Activated T-cell treated with anti-CD3 and anti-CD28 coated beads, Interleukin-2, amount 50 U/mL, for 48 hours (primary cell): ENCODE measurements at regions not wholly inside any gene's neighbourhood (a gene's known extent, or its start where the extent isn't known, plus 50 kb on each side); places are given as distances from the start of the nearest gene placed in this dataset.
"Not testable (repeated sequence)": the region's sequence is repeated elsewhere in the genome, so short reads cannot be mapped to it uniquely, and the experiment has no call there.

ENCODE experiments used
- DNase-seq, 2 experiments: peaks; one replicate each; pipeline ENCODE4 v3.0.0-alpha.2; 2020

DNA sequence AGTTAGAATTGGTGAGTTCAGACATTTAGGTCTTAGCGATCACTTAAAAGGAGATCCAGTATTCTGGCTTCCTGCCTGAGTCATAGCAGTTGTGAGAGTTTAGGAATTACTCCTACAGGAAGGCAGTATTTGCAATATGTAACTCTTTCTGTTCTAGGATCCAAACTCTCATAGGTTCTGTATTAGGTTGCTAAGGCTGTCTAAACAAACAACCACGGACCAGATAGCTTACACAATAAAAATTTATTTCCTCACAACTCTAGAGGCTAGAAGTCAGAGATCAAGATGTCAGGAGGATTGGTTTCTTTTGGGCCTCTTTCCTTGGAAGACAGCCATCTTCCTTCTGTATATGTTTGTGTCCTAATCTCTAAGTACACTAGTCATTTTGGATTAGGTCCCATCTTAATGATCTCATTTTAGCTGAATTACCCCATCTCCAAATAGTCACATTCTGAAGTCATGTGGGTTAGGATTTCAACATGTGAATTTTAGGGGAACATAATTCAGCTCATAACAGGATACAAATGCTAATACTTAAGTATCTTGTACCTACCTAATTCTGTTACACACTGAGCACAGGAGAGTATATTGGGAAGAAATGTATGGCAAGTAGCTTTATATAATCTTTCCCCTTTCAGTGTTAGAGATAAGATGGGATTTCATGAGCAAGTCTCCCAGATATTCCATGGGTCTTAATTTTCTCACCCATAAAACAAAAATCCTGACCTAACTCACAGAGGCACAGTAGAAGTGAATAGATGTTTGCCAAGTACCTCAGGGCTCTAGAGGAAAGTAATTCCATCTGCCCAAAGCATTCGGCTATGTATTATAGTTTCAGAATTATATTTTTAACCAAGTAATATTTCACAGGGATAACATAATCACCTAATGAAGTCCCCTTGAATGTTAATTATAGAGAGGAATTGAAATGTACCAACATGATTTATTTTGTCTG, 144.4 kb downstream of the PTBP2 start:
- DNase-seq = no peak

DNA sequence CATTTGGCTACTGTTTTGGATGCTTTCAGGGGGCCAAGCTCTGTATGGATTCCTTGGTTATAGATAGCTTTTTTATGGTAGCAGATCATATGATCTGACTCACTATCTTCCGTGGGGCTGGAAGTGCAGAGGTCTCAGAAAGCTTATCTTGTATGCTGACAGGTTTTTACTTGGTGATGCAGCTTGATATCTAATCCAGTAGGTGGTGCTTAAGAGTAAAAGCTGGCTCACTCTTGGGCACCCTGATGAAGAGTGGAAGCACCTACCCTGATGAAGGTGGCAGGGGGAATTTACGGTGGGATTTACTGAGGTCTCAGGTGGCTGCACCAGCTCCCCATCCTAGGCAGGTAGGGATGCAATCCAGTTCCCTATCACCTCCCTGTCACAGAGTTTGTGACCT, 151.2 kb downstream of the PTBP2 start:
- DNase-seq = no peak

GRCh38 chr1:96878640-96879039, 157.1 kb downstream of the PTBP2 start:
- DNase-seq = no peak

- no peak for DNase-seq
Measured at GRCh38 chr1:96880626-96881025, 159.0 kb downstream of the PTBP2 start.

GRCh38 chr1:96882096-96882495, 160.5 kb downstream of the PTBP2 start:
- no peak for DNase-seq

- no peak for DNase-seq
Measured at GRCh38 chr1:96886474-96886873, 164.9 kb downstream of the PTBP2 start.

DNA sequence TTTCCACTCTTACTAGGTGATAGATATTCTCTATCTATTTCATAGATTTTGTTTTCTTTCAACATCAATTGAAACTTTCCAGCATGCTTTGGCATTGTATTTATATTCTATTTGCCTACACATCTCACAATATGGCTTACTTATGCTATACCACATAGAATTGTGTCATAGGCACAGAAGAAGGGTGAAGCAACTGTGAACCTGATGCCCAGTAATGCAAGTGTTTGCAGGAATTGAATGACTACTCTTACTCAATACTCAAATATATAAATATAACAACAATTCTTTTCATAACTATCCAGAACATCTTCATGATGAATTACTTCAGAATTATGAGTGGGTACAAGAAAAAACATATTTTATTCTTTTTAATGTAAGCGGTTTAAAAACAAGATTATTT, 165.9 kb downstream of the PTBP2 start:
- DNase-seq = no peak

GRCh38 chr1:96901783-96902363, 180.3 kb downstream of the PTBP2 start:
- DNase-seq = no peak

- no peak for DNase-seq
Measured at GRCh38 chr1:96912248-96912647, 190.7 kb downstream of the PTBP2 start.

GRCh38 chr1:96915701-96916100, 194.1 kb downstream of the PTBP2 start:
- not testable (repeated sequence) for DNase-seq

DNA sequence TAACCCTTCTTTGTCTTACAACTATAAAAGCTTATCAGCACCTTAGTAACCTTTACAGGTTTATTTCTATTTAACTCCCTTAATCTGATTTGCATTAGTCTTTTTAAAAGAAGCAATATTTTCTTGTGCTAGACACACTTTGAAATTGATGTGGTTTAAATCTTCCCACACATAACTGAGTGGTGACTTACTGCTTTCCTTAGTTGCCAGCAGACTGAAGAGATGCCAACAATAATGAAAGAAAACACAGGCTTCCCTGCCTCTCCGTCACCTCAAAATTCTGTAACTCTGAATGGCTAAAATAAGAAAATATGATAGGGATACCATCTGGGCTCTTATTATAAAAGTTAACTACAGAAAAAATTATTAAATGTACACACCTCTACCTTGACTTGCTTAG, 196.8 kb downstream of the PTBP2 start:
- no peak for DNase-seq

- DNase-seq = no peak
Measured at GRCh38 chr1:96922181-96922580, 200.6 kb downstream of the PTBP2 start.

DNA sequence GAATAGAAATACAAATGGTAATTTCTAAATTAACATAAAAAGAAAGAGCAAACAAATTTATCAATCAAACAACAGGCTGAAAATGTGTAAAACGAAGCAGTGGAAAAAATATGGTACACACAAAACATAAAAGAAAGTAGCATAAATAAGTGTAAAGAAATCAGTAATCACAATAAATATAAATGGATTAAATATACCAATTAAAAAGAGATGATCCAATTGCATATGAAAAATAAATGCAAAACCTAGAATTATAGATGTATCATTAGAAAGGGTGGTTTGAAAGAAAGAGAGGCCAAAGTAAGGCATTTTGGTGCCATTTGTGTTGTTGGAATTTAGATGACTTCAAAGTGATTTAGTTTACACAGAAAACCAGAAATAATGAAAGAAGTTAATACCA, 202.2 kb downstream of the PTBP2 start:
- no peak for DNase-seq

DNA sequence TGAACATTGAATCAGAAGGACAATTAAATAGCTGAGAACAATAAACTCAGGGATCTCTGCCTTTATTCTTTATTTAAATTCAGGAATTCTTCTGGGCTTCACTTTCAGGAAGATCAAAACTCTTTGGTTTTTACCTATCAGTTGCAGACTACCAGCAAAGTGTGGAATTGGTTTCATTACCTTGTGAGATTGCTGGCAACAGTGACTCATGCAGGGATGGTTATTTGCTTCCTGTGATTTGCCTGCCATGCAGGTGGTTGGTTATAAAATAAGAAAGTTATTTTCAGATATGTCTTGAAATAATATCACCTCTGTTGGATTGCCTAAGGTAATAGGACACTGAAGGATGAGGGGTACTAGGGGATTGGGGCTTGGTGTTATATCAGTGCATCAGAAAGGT, 204.6 kb downstream of the PTBP2 start:
- DNase-seq = no peak

DNA sequence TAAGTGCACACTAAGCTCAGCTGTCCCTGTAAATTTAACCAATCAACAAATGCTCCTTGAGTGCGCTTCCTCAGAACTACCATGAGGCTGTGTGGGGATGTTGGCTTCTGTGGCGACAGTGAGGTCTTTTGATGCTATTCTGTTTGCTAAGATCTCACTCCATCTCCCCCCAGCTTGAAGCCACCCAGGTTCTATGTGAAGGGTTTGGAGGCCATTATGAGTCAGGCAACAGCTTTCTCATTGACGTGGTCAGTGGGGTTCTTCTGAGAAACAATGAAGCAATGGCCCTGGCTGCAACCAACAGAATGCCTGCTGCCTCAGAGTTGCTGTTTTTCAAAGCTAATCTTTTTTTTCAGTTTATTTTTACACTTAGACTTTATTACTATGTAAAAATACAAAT, 205.5 kb downstream of the PTBP2 start:
- no peak for DNase-seq

- no peak for DNase-seq
Measured at GRCh38 chr1:96931136-96931535, 209.6 kb downstream of the PTBP2 start.

GRCh38 chr1:96934282-96934681, 212.7 kb downstream of the PTBP2 start:
- no peak for DNase-seq

DNA sequence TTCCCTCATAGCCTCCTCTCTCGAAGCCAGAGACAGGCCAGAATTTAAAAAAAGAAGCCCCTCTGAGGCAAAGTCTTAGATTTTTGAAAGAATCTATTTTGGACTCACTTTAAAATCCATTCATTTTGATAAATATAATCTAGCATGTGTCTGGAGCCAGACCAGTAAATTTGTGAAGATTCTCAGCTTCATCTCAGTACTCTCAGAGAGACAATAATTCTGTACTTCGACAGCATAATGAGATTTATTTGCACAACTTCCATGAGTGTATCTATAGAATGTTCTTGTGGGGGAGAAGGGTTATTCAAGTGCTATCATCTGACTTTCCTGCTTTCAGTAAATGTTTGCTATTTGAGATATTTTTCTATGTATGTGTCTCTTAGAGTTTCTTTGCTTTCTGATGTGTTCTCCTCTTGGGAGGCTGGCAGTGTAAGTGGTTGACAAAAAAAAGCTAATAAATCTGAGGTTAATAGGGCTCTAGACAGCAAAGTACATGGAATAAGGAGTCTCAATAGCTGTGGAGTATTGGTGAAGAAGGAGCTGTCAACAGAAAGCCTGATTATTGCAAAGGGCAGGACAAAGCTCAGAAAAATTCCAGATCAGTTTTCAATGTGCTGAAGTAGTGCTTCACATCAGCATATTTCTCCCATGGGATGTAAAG, 223.0 kb downstream of the PTBP2 start:
- no peak for DNase-seq

GRCh38 chr1:96945509-96946084, 224.0 kb downstream of the PTBP2 start:
- no peak for DNase-seq

- DNase-seq = no peak
Measured at GRCh38 chr1:96955307-96956012, 233.9 kb downstream of the PTBP2 start.

- no peak for DNase-seq
Measured at GRCh38 chr1:96962216-96962615, 240.6 kb downstream of the PTBP2 start.

DNA sequence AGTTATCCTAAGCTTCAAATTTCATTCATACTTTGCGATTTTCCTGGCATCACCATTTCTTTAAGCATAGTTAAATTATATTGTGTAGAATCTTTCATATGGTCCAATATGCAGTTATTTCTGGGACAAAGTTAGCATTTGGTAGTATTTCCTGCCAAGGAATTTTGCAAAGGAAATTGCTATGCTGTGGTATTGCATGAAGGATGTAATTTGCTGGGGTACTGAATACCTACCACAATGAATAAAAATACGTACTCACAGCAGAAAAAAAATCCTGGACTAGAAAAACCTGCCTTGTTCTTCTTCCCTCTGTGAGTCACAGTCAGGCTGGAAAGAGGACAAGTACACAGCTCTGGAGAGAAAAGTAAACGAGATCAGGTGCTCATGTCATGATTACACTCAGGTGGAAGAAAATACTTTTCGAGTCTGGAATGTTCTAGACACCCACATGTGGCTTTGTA, 241.2 kb downstream of the PTBP2 start:
- DNase-seq = no peak

DNA sequence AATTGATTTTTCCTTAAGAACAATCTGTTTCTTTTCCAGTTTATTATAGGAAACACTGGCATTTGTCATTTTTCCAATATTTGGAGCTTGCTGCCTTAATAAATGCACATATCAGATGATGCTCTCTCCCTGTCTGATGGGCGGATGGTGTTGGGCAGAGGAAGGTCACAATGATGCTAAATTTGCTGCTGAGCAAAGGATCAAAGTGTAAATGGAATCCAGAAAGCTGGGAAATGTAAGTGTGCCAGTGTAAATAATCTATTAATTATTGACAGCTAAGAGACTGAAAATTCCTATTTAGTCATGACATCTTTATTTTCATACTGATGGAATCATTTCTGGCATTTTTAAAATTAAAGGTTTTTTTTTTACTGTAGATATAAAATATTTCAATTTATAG, 243.2 kb downstream of the PTBP2 start:
- no peak for DNase-seq
